ENCODE measurements at regions not wholly inside any gene's neighbourhood (a gene's known extent, or its start where the extent isn't known, plus 50 kb on each side); places are given as distances from the start of the nearest gene placed in this dataset.

DNA sequence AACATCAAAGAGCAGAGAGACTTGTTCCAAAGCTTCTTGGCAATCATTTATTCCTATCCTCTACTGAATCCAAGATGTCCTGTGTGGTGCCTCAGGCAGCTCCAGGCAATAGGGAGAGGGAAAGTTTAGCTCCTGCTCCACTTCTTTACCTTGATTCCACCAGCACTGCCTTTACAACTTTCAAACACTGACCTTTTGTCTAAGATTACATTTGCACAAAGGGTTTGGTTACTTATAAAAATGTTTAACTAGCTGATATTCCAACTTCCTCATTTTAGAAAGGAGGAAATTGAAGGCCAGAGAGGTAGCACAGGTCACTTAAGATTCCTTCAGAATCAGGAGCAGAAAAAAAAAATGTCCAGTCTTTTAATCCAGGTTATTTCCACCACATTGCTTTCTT is 192.7 kb downstream of the BTG1 start:
- no peaks in the 10 kb centered on the region for H3K27me3 ChIP-seq
- TF ChIP-seq, protein P1, sequence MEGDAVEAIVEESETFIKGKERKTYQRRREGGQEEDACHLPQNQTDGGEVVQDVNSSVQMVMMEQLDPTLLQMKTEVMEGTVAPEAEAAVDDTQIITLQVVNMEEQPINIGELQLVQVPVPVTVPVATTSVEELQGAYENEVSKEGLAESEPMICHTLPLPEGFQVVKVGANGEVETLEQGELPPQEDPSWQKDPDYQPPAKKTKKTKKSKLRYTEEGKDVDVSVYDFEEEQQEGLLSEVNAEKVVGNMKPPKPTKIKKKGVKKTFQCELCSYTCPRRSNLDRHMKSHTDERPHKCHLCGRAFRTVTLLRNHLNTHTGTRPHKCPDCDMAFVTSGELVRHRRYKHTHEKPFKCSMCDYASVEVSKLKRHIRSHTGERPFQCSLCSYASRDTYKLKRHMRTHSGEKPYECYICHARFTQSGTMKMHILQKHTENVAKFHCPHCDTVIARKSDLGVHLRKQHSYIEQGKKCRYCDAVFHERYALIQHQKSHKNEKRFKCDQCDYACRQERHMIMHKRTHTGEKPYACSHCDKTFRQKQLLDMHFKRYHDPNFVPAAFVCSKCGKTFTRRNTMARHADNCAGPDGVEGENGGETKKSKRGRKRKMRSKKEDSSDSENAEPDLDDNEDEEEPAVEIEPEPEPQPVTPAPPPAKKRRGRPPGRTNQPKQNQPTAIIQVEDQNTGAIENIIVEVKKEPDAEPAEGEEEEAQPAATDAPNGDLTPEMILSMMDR (IDR thresholded peaks at IDR 0.05; ENCODE audit: low read depth, low read length) = no peak
- H3K4me3 ChIP-seq (ENCODE audit: low read depth, low read length) = no peak overlapping the region
- no peaks in the 10 kb centered on the region for H3K36me3 ChIP-seq
- H3K4me1 ChIP-seq = no peaks in the 10 kb centered on the region
- DNase-seq = no peak
- no peaks in the 10 kb centered on the region for H3K9me3 ChIP-seq

DNA sequence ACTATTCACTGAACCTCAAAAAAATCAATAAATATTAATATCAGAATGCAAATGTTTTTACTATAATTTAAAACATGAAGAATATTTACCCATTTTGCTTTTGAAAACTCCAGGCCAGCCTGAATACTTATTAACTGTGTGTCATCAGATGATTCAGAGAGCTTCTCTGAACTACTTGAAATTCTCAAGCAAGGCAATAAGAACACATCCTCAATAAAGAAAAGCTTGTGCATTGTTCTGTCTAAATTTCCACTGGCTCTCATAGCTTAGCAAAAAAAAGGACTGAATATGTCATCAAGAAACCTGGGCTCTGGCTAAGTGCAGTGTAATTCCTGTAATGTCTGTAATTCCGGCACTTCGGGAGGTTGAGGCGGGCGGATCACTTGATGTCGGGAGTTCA is 194.1 kb downstream of the BTG1 start:
- Histone ChIP-seq H3K4me3 (ENCODE audit: low read depth, low read length) (no peak overlapping the region), H3K9me3 (no peaks in the 10 kb centered on the region; the same call in 1 of the 2 replicates), H3K36me3 (no peaks in the 10 kb centered on the region), H3K27me3 (no peaks in the 10 kb centered on the region), H3K4me1 (no peaks in the 10 kb centered on the region)
- DNase-seq = no peak
- TF ChIP-seq, protein P1 (IDR thresholded peaks at IDR 0.05; ENCODE audit: low read depth, low read length) = no peak

DNA sequence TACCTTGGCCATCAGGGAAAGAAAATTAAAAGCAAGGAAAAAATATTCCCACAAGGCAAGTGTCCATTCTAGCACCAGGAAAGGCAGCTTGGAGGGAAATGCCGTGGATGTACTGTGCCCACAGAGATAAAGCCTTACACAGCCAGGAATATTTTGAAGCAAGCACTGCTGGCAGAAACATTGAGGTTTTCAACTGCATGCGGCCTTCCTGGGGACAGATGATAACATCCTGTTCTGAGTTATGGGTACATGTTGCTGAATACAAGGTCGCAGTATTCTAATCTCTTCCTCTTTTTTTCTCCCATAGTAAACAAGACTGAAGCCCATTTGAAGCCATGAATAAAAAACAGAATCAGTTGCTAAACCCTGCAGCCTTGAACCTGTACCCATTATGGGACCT is 197.1 kb downstream of the BTG1 start:
- no peaks in the 10 kb centered on the region for H3K36me3 ChIP-seq
- TF ChIP-seq, protein P1 (IDR thresholded peaks at IDR 0.05; ENCODE audit: low read depth, low read length) = no peak
- no peak for DNase-seq
- no peaks in the 10 kb centered on the region for H3K27me3 ChIP-seq
- H3K4me3 ChIP-seq (ENCODE audit: low read depth, low read length) = no peak overlapping the region
- no peaks in the 10 kb centered on the region; the same call in 1 of the 2 replicates for H3K9me3 ChIP-seq
- H3K4me1 ChIP-seq = no peaks in the 10 kb centered on the region

DNA sequence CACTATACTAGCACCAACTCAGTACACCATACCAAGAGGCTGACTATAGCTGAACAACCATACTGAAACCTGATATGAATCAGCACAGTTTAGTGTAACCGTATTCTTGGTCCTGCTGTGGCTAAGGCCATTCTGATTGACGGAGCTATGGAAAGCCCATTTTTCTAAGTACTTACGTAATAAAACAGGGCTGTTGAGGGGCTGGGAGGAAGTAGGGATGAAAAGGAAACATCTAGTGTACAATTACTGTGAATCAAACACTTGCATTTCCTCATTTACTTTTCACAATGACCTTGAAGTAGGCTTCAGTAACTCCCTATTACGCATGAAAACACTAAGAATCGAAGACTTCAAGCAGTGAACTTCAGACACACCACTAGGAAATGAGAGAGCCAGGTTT is 198.2 kb downstream of the BTG1 start:
- H3K4me3 ChIP-seq (ENCODE audit: low read depth, low read length) = no peak overlapping the region
- TF ChIP-seq, protein P1 (IDR thresholded peaks at IDR 0.05; ENCODE audit: low read depth, low read length) = no peak
- no peaks in the 10 kb centered on the region; the same call in 1 of the 2 replicates for H3K9me3 ChIP-seq
- DNase-seq = no peak
- no peaks in the 10 kb centered on the region for H3K36me3 ChIP-seq
- H3K4me1 ChIP-seq = no peaks in the 10 kb centered on the region
- no peaks in the 10 kb centered on the region for H3K27me3 ChIP-seq

DNA sequence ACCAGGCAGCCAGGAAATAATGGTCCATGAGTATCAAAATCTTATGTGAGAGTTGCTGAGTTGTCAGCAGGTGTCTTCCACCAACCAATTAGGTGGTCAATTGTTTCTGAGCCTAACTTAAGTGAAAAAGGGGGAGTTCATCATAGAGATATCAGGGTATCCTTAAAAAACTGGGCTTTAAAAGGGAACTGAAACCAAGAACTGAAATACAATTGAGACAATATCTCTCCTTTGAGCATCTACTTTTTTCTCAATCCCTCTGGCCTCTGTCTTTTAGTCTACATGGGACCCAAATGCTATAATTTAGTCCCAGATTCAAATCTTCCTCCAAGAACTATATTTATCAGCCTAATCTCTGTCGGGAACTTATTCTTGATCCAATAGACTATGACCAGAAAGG is 201.0 kb downstream of the BTG1 start:
- H3K36me3 ChIP-seq = no peaks in the 10 kb centered on the region
- TF ChIP-seq, protein P1 (IDR thresholded peaks at IDR 0.05; ENCODE audit: low read depth, low read length) = no peak
- no peaks in the 10 kb centered on the region; the same call in 1 of the 2 replicates for H3K9me3 ChIP-seq
- no peaks in the 10 kb centered on the region for H3K4me1 ChIP-seq
- H3K27me3 ChIP-seq = no peaks in the 10 kb centered on the region
- DNase-seq = no peak
- H3K4me3 ChIP-seq (ENCODE audit: low read depth, low read length) = no peak overlapping the region

DNA sequence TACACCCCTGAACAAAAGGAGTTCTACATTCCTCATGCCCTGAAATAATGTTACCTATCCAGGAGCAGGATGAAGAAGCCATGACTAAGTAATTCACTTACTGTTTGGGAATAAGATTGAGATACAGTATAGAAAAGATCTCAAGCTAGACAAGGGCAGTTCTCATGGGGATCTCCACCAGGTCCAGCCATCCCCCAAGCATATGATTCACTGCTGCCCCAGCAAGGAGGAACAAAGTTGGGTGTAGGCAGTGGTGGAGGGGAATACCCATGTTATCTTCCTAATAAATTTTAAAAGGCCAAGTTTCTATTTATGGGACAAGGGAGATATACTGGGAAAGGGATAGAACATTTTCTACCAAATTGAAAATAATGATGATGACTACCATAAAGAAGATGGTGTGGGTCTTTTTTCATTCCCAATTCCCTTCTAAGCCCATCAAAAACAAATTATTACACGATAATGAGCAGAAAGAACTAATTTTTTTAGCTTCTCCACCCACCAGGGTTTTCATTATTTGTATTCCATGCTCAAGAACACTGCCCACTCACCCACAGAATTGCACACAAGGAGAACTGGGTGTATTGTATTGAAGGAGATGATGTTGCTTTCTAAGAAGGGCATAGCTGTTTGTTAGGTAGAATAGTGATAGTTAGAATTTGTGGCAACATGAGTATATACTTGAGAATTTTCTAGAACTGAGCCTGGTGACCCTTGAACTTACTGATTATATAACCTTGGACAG is 204.6 kb downstream of the BTG1 start:
- Histone ChIP-seq H3K27me3 (no peaks in the 10 kb centered on the region), H3K36me3 (no peaks in the 10 kb centered on the region), H3K4me3 (ENCODE audit: low read depth, low read length) (no peak overlapping the region), H3K9me3 (no peaks in the 10 kb centered on the region), H3K4me1 (no peaks in the 10 kb centered on the region)
- TF ChIP-seq, protein P1 (IDR thresholded peaks at IDR 0.05; ENCODE audit: low read depth, low read length) = no peak
- no peak for DNase-seq

Data from BE2C (cell line).